Astrocyte of the spinal cord (primary cell): ENCODE measurements at regions not wholly inside any gene's neighbourhood (a gene's known extent, or its start where the extent isn't known, plus 50 kb on each side); places are given as distances from the start of the nearest gene placed in this dataset.

Source experiments
- DNase-seq: peaks from one replicate; pipeline ENCODE4 v3.0.0; 2011; ENCODE audit warnings: low read depth, low spot score
- H3K4me3 ChIP-seq: 2 replicates; pipeline ENCODE4 v1.5.1; 2011; ENCODE audit warnings: low read depth, mild to moderate bottlenecking, low read length, moderate library complexity
- CTCF ChIP-seq: IDR thresholded peaks from 2 replicates; pipeline ENCODE4 v1.5.1; 2012; ENCODE audit warnings: low read depth, mild to moderate bottlenecking, low read length, inconsistent platforms
- in situ Hi-C: cut with HindIII; loops from 2 replicates; pipeline ENCODE4 v1.10.0; 2017; ENCODE audit warnings: low sequenced_read_pairs

- in situ Hi-C loops: no loop called here
- no peak overlapping the region for H3K4me3 ChIP-seq
- no peak for TF ChIP-seq CTCF
- no peak for DNase-seq
Measured at GRCh38 chrX:98409867-98410266, 1526.2 kb downstream of the RPA4 start.

GRCh38 chrX:98412058-98412457 is 1528.3 kb downstream of the RPA4 start:
- no peak for TF ChIP-seq CTCF
- no peak overlapping the region for H3K4me3 ChIP-seq
- DNase-seq: no peak
- in situ Hi-C loops: no loop called here

GRCh38 chrX:98422536-98422935 is 1538.8 kb downstream of the RPA4 start:
- TF ChIP-seq CTCF: no peak
- no peak overlapping the region for H3K4me3 ChIP-seq
- DNase-seq: no peak
- in situ Hi-C loops: no loop called here

- DNase-seq: no peak
- in situ Hi-C loops: no loop called here
Measured at GRCh38 chrX:98432413-98432812, 1548.7 kb downstream of the RPA4 start.

GRCh38 chrX:98448524-98448923 is 1564.8 kb downstream of the RPA4 start:
- no peak for DNase-seq
- in situ Hi-C loops: no loop called here
- no peak for TF ChIP-seq CTCF
- no peak overlapping the region for H3K4me3 ChIP-seq

More at GRCh38 chrX:98432413-98432812, 1548.7 kb downstream of the RPA4 start:
- TF ChIP-seq CTCF: no peak
- no peak overlapping the region for H3K4me3 ChIP-seq

- no peak for TF ChIP-seq CTCF
- in situ Hi-C loops: no loop called here
- H3K4me3 ChIP-seq: no peak overlapping the region
- DNase-seq: no peak
Measured at GRCh38 chrX:98452456-98452855, 1568.7 kb downstream of the RPA4 start.

- no peak for DNase-seq
- H3K4me3 ChIP-seq: no peak overlapping the region
- in situ Hi-C loops: no loop called here
- no peak for TF ChIP-seq CTCF
Measured at GRCh38 chrX:98459669-98460068, 1576.0 kb downstream of the RPA4 start.
